ENCODE measurements at regions not wholly inside any gene's neighbourhood (a gene's known extent, or its start where the extent isn't known, plus 50 kb on each side); places are given as distances from the start of the nearest gene placed in this dataset.
"Not testable (repeated sequence)": the region's sequence is repeated elsewhere in the genome, so short reads cannot be mapped to it uniquely, and the experiment has no call there.

DNA sequence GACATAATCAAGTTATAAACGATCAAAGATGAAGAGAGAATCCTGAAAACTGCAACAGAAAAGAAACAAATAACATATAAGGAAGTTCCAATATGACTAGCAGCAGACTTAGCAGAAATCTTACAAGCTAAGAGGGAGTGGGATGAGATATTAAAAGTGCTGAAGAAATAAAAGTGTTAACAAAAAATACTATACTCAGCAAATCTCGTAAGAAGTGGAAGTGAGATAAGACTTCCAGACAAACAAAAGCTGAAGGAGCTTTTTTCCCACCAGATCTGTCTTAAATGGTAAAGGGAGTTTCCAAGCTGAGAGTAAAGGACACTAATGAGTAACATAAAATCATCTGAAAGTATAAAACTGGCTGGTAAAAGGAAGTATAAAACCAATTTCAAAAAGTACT lies 2036.0 kb upstream of the C9orf72 start:
- intact Hi-C loops (cut with micrococcal nuclease) = no loop called here
- no peak for DNase-seq (ENCODE audit: low spot score)
- peaks cover 4% of the 10 kb centered on the region for H3K9me3 Mint-ChIP-seq
- no peak overlapping the region for H3K27ac Mint-ChIP-seq
- H3K36me3 Mint-ChIP-seq (ENCODE audit: low read depth) = no peaks in the 10 kb centered on the region
- H3K4me1 Mint-ChIP-seq (ENCODE audit: low read depth) = no peaks in the 10 kb centered on the region
- no peak overlapping the region for H3K4me3 Mint-ChIP-seq
- H3K27me3 Mint-ChIP-seq (ENCODE audit: insufficient read depth) = no peaks in the 10 kb centered on the region

GRCh38 chr9:29613773-29614172 lies 2040.5 kb upstream of the C9orf72 start:
- no peaks in the 10 kb centered on the region for H3K36me3 Mint-ChIP-seq (ENCODE audit: low read depth)
- no peak for DNase-seq (ENCODE audit: low spot score)
- H3K9me3 Mint-ChIP-seq = no peaks in the 10 kb centered on the region
- intact Hi-C loops (cut with micrococcal nuclease) = no loop called here
- no peak overlapping the region for H3K27ac Mint-ChIP-seq
- no peaks in the 10 kb centered on the region for H3K27me3 Mint-ChIP-seq (ENCODE audit: insufficient read depth)
- H3K4me3 Mint-ChIP-seq = no peak overlapping the region
- H3K4me1 Mint-ChIP-seq (ENCODE audit: low read depth) = no peaks in the 10 kb centered on the region

- Mint-ChIP-seq H3K4me1 (ENCODE audit: low read depth) (no peaks in the 10 kb centered on the region), H3K36me3 (ENCODE audit: low read depth) (no peaks in the 10 kb centered on the region)
These were observed 2043.6 kb upstream of the C9orf72 start for GRCh38 chr9:29616844-29617243.

GRCh38 chr9:29625292-29625731 lies 2052.0 kb upstream of the C9orf72 start:
- Mint-ChIP-seq H3K27me3 (ENCODE audit: insufficient read depth) (no peaks in the 10 kb centered on the region), H3K4me1 (ENCODE audit: low read depth) (no peaks in the 10 kb centered on the region), H3K27ac (no peak overlapping the region), H3K36me3 (ENCODE audit: low read depth) (no peaks in the 10 kb centered on the region), H3K9me3 (peaks cover 3% of the 10 kb centered on the region), H3K4me3 (no peak overlapping the region)
- no peak for DNase-seq (ENCODE audit: low spot score)
- intact Hi-C loops (cut with micrococcal nuclease) = no loop called here

More at GRCh38 chr9:29616844-29617243, 2043.6 kb upstream of the C9orf72 start:
- Mint-ChIP-seq H3K27me3 (ENCODE audit: insufficient read depth) (no peaks in the 10 kb centered on the region), H3K9me3 (no peaks in the 10 kb centered on the region), H3K4me3 (no peak overlapping the region), H3K27ac (no peak overlapping the region)
- DNase-seq (ENCODE audit: low spot score) = no peak
- intact Hi-C loops (cut with micrococcal nuclease) = no loop called here

GRCh38 chr9:29625931-29626330 lies 2052.7 kb upstream of the C9orf72 start:
- H3K4me3 Mint-ChIP-seq = no peak overlapping the region
- intact Hi-C loops (cut with micrococcal nuclease) = no loop called here
- no peak for DNase-seq (ENCODE audit: low spot score)
- H3K27me3 Mint-ChIP-seq (ENCODE audit: insufficient read depth) = no peaks in the 10 kb centered on the region
- H3K36me3 Mint-ChIP-seq (ENCODE audit: low read depth) = no peaks in the 10 kb centered on the region
- H3K4me1 Mint-ChIP-seq (ENCODE audit: low read depth) = no peaks in the 10 kb centered on the region
- H3K9me3 Mint-ChIP-seq = peaks cover 3% of the 10 kb centered on the region
- H3K27ac Mint-ChIP-seq = no peak overlapping the region

- H3K4me1 Mint-ChIP-seq (ENCODE audit: low read depth); H3K4me3 Mint-ChIP-seq; intact Hi-C loops (cut with micrococcal nuclease); H3K36me3 Mint-ChIP-seq (ENCODE audit: low read depth); DNase-seq (ENCODE audit: low spot score); H3K27ac Mint-ChIP-seq; H3K27me3 Mint-ChIP-seq (ENCODE audit: insufficient read depth); H3K9me3 Mint-ChIP-seq: not testable (repeated sequence)
These were observed 2055.6 kb upstream of the C9orf72 start for GRCh38 chr9:29628856-29629255.

DNA sequence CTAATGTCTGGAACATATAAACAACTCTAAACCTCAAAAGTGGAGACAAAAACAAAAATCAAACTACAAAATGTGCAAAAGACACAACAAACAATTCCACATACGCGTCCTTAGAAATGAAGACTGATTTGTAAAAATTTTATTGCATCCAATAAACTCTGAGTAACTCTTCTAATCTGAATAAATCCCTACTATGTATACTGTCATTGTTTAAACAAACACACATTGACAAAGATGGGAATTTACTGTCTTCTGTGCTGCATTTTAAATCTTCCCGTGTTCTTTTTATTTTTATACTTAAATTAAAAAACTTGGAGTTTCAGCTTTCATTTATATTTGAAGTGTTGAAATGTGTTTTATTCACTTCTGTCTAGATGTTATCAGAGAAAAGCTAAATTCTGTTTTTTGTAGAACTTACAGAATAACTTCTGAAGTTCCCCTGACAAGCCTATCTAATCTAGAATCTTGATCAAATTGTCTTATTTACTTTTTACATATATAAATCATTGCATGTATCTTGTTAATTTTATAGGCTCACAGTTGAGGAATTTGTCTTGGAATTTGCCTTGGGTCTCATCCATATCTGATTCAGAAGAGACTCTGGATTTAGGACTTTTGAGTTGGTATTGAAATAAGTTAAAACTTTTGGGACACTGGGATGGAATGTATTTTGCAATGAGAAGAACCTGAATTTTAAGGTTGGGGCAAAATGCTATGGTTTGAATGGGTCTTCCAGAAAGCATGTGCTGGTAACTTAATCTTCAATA lies 2064.4 kb upstream of the C9orf72 start:
- Mint-ChIP-seq H3K4me1 (ENCODE audit: low read depth) (no peaks in the 10 kb centered on the region), H3K36me3 (ENCODE audit: low read depth) (no peaks in the 10 kb centered on the region), H3K9me3 (no peaks in the 10 kb centered on the region), H3K4me3 (no peak overlapping the region), H3K27ac (no peak overlapping the region), H3K27me3 (ENCODE audit: insufficient read depth) (no peaks in the 10 kb centered on the region)
- DNase-seq (ENCODE audit: low spot score) = no peak
- intact Hi-C loops (cut with micrococcal nuclease) = no loop called here

- no peak for DNase-seq (ENCODE audit: low spot score)
- no peaks in the 10 kb centered on the region for H3K36me3 Mint-ChIP-seq (ENCODE audit: low read depth)
- intact Hi-C loops (cut with micrococcal nuclease) = no loop called here
- H3K4me3 Mint-ChIP-seq = no peak overlapping the region
- H3K27me3 Mint-ChIP-seq (ENCODE audit: insufficient read depth) = no peaks in the 10 kb centered on the region
- no peaks in the 10 kb centered on the region for H3K4me1 Mint-ChIP-seq (ENCODE audit: low read depth)
- no peak overlapping the region for H3K27ac Mint-ChIP-seq
- H3K9me3 Mint-ChIP-seq = no peaks in the 10 kb centered on the region
These were observed 2067.2 kb upstream of the C9orf72 start for GRCh38 chr9:29640507-29640906.

GRCh38 chr9:29644514-29644913 lies 2071.2 kb upstream of the C9orf72 start:
- H3K4me1 Mint-ChIP-seq (ENCODE audit: low read depth) = no peaks in the 10 kb centered on the region
- intact Hi-C loops (cut with micrococcal nuclease) = no loop called here
- H3K4me3 Mint-ChIP-seq = no peak overlapping the region
- no peaks in the 10 kb centered on the region for H3K9me3 Mint-ChIP-seq
- H3K27me3 Mint-ChIP-seq (ENCODE audit: insufficient read depth) = no peaks in the 10 kb centered on the region
- DNase-seq (ENCODE audit: low spot score) = no peak
- no peak overlapping the region for H3K27ac Mint-ChIP-seq
- no peaks in the 10 kb centered on the region for H3K36me3 Mint-ChIP-seq (ENCODE audit: low read depth)

DNA sequence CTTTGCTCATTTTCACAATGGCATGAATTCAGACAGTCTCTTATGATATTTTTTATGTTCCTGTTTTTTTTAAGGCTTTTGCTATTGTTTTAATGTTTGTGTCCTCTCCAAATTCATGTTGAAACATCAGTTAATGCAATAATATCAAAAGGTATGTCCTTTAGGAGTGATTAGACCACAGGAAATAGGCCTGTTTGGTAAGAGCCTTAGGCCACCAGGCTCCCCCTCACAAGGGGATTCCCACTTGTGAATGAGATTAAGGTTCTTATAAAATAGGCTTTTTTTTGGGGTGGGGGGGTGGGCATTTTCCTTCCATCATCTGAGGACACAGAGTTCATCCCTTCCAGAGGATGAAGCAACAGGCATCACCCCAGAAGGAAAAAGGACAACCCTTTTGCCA lies 2074.2 kb upstream of the C9orf72 start:
- H3K27me3 Mint-ChIP-seq (ENCODE audit: insufficient read depth) = no peaks in the 10 kb centered on the region

DNA sequence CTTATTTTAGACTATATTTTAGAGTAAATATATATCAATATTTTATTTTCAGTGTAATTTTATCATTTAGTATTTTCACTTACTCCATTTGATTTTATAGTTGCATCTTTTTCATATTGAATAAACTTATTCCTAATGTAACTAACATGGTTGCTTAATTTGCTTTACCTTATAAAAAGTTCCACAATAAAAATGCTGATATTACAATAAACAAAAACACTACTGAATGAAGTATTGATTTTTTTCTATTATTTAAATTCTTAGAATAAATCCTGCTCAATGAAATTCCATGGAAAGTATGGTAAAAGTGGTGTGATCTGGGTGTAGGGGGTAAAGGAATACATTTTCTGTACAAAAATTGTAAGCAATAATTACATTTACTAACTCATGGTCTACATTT lies 2074.9 kb upstream of the C9orf72 start:
- H3K36me3 Mint-ChIP-seq (ENCODE audit: low read depth) = no peaks in the 10 kb centered on the region
- no peaks in the 10 kb centered on the region for H3K9me3 Mint-ChIP-seq
- no peak for DNase-seq (ENCODE audit: low spot score)
- H3K27me3 Mint-ChIP-seq (ENCODE audit: insufficient read depth) = no peaks in the 10 kb centered on the region
- H3K27ac Mint-ChIP-seq = no peak overlapping the region
- no peaks in the 10 kb centered on the region for H3K4me1 Mint-ChIP-seq (ENCODE audit: low read depth)
- no peak overlapping the region for H3K4me3 Mint-ChIP-seq
- intact Hi-C loops (cut with micrococcal nuclease) = no loop called here

More for the DNA sequence above, 2074.2 kb upstream of the C9orf72 start:
- Mint-ChIP-seq H3K27ac (no peak overlapping the region), H3K9me3 (no peaks in the 10 kb centered on the region), H3K4me3 (no peak overlapping the region), H3K4me1 (ENCODE audit: low read depth) (no peaks in the 10 kb centered on the region), H3K36me3 (ENCODE audit: low read depth) (no peaks in the 10 kb centered on the region)
- no peak for DNase-seq (ENCODE audit: low spot score)
- intact Hi-C loops (cut with micrococcal nuclease) = no loop called here

DNA sequence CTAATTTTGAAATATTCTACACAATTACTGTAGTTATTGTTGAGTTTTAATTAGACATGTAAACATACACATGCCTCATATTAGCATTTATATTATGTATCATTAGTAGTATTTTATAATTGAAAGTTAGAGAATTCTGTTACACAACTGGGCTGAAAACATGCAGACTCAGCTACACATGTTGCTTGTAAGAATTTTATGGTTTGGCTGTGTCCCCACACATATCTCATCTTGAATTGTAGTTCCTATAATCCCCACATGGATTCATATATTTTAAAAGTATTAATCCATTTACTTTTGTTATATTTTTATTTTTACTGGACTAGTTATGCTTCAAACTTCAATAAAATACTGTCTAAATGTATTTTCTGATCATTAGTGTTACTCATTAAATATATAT lies 2075.3 kb upstream of the C9orf72 start:
- H3K9me3 Mint-ChIP-seq = no peaks in the 10 kb centered on the region
- no peak overlapping the region for H3K27ac Mint-ChIP-seq
- DNase-seq (ENCODE audit: low spot score) = no peak
- H3K27me3 Mint-ChIP-seq (ENCODE audit: insufficient read depth) = no peaks in the 10 kb centered on the region
- intact Hi-C loops (cut with micrococcal nuclease) = no loop called here
- H3K36me3 Mint-ChIP-seq (ENCODE audit: low read depth) = no peaks in the 10 kb centered on the region
- no peak overlapping the region for H3K4me3 Mint-ChIP-seq
- H3K4me1 Mint-ChIP-seq (ENCODE audit: low read depth) = no peaks in the 10 kb centered on the region

- Mint-ChIP-seq H3K4me3 (no peak overlapping the region), H3K27ac (no peak overlapping the region), H3K27me3 (ENCODE audit: insufficient read depth) (no peaks in the 10 kb centered on the region), H3K36me3 (ENCODE audit: low read depth) (no peaks in the 10 kb centered on the region), H3K4me1 (ENCODE audit: low read depth) (no peaks in the 10 kb centered on the region), H3K9me3 (peaks cover 11% of the 10 kb centered on the region)
- intact Hi-C loops (cut with micrococcal nuclease) = no loop called here
- no peak for DNase-seq (ENCODE audit: low spot score)
These were observed 2083.5 kb upstream of the C9orf72 start for GRCh38 chr9:29656641-29657406.
